ENCODE measurements at regions not wholly inside any gene's neighbourhood (a gene's known extent, or its start where the extent isn't known, plus 50 kb on each side); places are given as distances from the start of the nearest gene placed in this dataset.
"Not testable (repeated sequence)": the region's sequence is repeated elsewhere in the genome, so short reads cannot be mapped to it uniquely, and the experiment has no call there.

DNA sequence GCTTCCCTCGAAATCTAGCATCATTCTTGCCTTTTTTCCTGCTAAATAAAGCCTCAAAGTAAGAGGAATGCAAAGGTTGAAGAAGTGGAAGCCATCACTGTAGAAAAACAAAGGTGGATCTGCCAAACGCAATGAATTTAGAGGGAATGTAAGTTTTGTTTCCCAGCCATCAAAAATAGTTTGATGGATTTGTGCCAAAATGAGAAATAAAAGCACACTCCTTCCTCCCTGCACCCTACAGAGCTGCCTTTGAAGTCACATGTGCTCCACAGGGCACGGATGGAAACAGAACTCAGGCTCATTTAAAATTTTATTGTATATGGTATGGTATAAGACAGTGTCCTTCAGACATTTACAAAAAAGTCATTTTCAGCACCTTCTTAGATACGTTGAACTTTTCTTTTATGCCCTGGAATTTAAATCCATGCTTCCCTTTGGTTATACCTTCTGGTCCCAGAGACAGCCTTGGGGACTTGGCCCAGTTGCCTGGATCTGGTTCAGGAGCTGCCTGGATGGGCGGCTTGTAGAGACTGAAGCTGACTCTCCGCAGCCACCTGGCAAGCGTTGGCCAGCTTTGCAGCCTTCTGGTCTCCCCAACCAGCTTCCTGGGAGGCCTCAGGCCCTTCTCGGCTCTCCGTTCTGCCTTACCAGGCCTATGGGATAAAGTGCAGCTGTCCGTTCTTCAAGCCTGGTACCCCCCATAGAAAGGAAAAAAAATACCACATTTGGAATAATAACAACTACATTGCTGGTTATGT, 228.5 kb upstream of the NEBL start:
- DNase-seq: no peak

GRCh38 chr10:21122907-21123306, 225.8 kb upstream of the NEBL start:
- no peak for DNase-seq

- DNase-seq: not testable (repeated sequence)
Observed at GRCh38 chr10:21121822-21122221, 224.7 kb upstream of the NEBL start.

GRCh38 chr10:21114683-21115082, 217.6 kb upstream of the NEBL start:
- DNase-seq: no peak

DNA sequence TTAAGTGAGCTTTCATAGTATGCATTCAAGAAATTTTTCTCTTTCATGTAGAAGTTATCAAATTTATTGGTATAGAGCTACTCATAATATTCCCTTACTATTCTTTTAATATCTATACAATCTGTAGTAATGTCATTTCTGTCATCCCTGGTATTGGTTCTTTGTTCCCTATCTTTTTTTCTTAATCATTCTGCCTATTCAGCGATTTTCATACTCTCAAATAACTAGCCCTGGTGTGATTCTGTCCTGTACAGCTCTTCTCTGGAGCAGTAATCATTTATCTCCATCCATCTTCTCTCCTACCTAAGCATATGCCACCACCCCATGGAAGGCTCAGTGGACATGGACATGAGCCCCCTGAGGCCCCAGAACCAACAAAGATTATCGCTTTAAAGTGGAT, 213.2 kb upstream of the NEBL start:
- no peak for DNase-seq

GRCh38 chr10:21106931-21107330, 209.8 kb upstream of the NEBL start:
- not testable (repeated sequence) for DNase-seq

DNA sequence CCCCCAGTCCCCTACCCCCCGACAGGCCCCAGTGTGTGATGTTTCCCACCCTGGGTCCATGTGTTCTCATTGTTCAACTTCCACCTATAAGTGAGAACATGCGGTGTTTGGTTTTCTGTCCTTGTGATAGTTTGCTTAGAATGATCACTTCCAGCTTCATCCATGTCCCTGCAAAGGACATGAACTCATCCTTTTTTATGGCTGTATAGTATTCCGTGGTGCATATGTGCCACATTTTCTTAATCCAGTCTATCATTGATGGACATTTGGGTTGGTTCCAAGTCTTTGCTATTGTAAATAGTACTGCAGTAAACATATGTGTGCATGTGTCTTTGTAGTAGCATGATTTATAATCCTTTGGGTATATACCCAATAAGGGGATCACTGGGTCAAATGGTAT, 208.2 kb upstream of the NEBL start:
- not testable (repeated sequence) for DNase-seq

DNA sequence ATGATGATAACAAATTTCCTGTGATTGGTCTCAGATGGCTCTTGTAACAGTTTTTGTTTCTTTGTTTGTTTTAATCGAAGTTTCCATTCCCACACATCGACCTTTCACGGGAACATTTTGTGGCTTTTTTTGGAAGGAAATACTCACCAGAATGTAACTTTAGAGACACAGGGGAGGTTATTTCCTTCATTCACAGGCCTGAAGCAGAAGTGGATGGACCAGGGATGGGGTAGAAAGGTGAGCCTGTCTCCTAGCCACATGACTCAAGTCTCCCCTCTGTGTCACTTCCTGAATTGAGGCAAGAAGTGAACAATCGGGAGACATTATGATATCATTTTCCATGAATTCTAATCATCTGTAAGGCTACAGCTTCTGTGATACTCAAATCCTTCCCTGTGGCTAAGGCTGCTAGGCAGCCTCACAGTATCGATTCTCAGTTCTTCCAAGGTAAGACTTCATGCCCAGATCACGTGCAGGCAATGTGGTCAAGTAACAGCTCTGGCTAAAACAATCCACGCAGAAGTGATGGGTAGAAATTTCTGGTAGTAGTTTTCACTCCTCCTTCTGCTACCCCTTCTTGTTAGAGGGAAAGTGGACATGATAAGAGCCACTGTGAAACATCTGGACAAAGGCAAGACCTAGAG, 203.9 kb upstream of the NEBL start:
- no peak for DNase-seq

DNA sequence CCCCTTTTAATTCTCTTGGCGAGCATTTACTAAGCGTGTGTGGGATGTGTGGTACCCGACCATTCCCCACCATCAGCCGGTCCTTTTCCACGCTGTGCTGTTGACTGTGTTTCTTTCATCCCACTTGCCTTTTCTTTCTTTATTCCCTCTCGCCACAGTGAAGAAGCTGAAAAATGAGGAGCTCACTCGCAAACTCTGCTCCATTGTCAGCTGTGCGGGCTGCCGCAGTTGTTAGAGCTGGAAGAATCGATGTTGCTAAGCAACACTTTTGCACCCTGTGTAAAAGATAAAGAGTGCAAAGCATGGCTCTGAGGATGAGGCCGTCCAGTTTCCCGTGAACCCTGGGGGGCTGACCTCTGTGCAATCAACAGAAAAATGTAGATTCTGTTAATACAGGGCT, 203.1 kb upstream of the NEBL start:
- no peak for DNase-seq

GRCh38 chr10:21099291-21100062, 202.4 kb upstream of the NEBL start:
- DNase-seq: no peak

DNA sequence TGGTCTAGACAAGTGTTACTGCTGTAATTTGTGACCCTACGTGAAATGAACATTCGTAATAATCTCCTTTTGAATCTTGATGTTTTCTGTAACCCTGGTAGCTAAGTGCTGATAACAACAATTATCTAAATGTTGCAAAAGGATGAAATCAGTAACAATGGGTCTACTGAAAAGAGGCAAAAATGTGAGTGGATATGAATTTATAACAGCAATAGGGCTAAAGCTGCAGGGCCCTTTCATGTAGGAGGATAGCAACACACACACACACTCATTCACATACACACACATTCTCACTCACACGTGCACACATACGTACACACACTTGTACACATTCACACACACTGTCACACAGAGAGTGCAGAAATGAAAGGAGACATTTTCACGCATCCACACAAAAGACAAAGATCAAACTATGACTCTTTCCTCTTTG, 200.8 kb upstream of the NEBL start:
- no peak for DNase-seq

DNA sequence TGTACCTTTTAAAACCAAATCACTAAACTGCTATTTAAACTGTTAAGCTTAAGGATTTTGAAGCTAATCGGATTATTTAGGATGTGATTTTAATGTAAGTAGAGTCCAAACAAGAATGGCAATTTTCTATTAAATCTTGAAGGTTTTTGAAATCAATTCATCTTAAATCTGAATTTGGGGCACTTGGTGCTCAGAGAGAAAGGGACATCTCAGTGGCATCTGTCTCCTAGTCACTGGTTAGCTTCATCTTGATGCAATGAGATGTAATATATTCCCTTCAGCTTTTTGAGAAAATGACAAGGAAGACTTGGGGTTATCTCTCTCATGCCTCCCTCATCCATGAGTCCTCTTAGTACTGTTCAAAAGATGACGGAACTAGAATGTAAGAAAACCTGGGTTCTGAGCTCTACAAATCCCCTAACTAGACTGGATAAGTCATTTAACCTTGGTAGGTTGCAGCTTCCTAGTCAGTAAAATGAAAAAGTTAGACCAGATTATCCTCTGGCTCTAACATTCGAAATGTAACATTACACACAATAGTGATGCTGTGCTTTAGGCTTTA, 198.5 kb upstream of the NEBL start:
- no peak for DNase-seq

DNA sequence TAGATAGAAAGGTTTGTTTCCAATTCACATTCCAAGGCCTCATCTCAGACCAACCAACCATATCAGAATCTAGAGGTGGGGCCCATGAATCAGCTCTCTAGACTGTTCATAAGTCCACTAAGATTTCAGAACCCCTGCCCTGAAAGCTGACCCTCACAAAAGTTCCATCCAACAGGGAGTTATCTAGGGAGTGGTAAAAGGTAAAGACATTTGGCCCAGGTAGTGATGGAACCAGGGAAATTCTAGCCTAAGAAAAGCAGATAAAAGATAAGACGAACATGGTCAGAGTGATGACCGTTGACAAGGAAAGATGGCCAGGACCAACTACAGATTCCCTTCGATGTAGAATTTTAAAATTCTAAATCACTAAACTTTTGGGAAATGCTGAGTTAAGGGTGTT, 198.0 kb upstream of the NEBL start:
- DNase-seq: no peak

DNA sequence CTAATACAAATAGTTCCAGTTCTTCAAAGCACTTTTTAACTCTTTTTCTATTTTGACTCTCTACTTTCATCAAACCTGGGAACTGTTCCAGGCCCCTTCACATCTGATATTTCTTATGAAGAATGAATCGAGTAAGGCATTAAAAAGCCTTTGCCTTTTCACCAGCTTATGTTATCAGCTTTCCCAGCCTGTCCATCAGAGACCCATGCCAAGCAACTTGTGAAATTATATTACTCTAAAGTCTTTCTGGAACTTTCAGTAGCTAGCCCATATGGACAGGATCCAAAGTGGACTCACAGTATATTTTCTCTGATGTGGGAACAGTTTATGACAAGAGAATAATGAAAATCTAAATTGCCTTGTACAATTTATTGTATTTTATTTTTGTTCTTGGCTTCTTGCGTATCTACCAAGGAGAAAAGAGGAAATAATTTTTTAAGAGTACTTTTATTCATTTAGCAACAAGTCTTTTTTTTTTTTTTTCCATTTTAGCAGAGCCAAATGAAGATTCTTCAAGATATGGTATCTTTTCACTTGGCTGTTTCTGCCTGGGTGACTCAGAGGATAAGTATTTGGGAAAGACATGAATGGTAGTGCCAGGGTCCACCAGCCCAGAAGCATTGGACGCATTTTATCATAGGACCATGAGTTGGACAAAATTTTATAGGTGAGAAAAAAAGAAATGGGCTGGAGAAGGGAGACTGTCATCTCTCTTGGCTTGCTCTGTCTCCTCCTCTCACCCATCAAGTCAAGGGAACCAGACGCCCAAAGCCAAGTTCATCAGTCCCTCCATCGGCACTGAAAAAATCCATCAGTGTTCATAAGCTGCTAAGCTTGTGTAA, 195.8 kb upstream of the NEBL start:
- no peak for DNase-seq

DNA sequence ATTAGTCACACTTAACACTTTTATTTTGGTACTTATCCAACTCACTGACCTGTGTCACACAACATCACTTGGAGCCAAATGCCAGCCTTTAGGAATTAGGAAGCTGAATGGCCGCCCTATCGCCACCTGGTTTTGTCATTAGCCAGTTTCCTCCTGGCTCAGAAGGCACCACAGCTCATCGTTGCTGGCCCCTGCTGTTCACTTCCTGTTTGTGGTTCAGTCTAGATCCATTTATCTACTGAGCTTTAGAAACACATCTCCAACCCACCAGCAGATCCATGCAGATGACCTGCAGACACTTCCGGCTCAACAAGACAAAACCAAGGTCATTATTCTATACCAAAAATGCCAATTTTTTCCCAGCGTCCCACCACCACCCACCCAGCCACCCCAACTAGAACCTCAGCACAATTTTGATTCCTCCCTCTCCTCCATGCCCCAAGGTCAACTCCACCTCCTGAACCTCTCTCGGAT, 193.5 kb upstream of the NEBL start:
- no peak for DNase-seq

DNA sequence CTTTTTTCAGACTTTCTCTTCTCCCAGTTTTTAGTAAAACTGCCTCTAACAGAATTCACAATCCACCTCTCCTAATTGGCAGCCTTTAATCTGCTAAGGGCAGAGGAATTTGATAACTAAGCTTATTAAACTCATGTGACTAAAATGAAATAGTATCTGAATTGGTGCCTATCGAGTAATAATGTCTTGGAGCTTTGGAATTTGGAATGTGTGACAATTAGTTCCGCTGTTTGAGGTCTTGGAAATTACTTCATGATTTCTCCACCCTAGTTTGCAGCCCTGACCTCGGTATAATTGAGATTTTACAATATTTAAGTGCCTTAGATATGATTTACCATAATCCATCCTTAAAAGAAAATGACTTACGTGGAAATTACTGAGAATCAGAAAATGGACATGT, 190.4 kb upstream of the NEBL start:
- no peak for DNase-seq

DNA sequence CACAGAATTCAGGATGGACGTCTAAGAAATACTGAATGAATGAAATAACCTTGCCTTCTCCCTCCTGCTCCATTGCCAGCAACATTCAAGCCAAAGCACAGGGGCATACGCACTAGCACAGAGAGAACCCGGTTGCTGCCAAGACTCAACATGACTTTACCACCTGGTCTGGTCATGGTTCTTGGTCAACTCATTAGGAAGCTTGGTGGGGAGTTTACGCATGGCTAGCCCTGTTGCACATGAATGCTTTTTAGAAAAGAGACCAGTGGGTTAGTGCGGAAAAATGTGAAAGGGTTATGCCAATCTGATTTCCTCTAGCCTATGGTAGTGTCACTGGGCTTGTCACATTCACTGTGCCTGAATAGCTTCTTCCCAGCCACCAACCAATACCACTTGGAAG, 187.6 kb upstream of the NEBL start:
- DNase-seq: no peak

GRCh38 chr10:21083861-21084260, 186.8 kb upstream of the NEBL start:
- no peak for DNase-seq

GRCh38 chr10:21082206-21082605, 185.1 kb upstream of the NEBL start:
- DNase-seq: no peak

DNA sequence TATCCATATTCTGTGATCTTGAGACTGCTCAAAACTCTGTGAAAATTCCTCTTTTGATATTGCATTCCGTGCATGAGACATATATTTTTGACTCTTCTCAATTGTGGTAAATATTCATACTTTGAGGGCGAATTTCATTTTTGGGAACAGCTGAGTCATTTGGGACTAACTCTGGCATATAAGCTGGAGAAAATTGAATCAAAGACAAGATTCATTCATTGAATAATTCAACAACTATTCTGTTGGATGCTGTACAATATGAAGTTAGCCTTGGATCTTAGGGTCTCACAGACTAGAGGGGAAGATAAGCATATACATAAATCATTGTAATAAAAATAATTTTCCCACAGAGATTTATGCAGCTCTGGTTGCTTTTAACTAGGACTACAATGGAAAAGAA, 183.2 kb upstream of the NEBL start:
- no peak for DNase-seq

- no peak for DNase-seq
Observed at GRCh38 chr10:21079330-21079658, 182.2 kb upstream of the NEBL start.

Measured in CD4-positive, alpha-beta T cell treated with Interleukin-4 for 1 hour (primary cell).